Thyroid gland (tissue), 4 donors: ENCODE measurements at regions not wholly inside any gene's neighbourhood (a gene's known extent, or its start where the extent isn't known, plus 50 kb on each side); places are given as distances from the start of the nearest gene placed in this dataset.

Source experiments
- CTCF ChIP-seq, 6 experiments: fragments of 200-600 bp in 3 of 6; fragments of 450-650 bp in 3 of 6; sonication (generic) in 3 of 6; IDR thresholded peaks; one replicate each; pipeline ENCODE4 v1.5.1; 2016 to 2019; ENCODE audit warnings: antibody characterized with exemption in 6 of 6, mild to moderate bottlenecking in 2 of 6, inconsistent platforms in 1 of 6, moderate library complexity in 1 of 6
- POLR2A ChIP-seq, 2 donors: fragments of 450-650 bp; IDR thresholded peaks; one replicate each; pipeline ENCODE4 v1.6.1; 2017; ENCODE audit warnings: antibody characterized with exemption in 2 of 2, mild to moderate bottlenecking in 2 of 2, moderate library complexity in 1 of 2

GRCh38 chr15:70509731-70510143 lies 253.6 kb downstream of the UACA start:
- TF ChIP-seq CTCF (IDR thresholded peaks at IDR 0.05) (no peak), POLR2A (IDR thresholded peaks at IDR 0.05) (no peak)
